GM23338 (cell line): ENCODE measurements at regions not wholly inside any gene's neighbourhood (a gene's known extent, or its start where the extent isn't known, plus 50 kb on each side); places are given as distances from the start of the nearest gene placed in this dataset.

Source experiments
- ATAC-seq: fragments of 200-7000 bp; cut with Tn5 transposase; 3 replicates; pipeline ENCODE4 v1.9.1; 2020
- DNase-seq: peaks from one replicate; pipeline ENCODE4 v3.0.0-alpha.2; 2015; ENCODE audit warnings: low spot score
- H2AFZ ChIP-seq: fragments of 200-600 bp; sonication (generic); 2 replicates; pipeline ENCODE4 v1.8.0; 2016; ENCODE audit warnings: antibody characterized with exemption, mild to moderate bottlenecking, moderate library complexity
- H3F3A ChIP-seq: fragments of 200-600 bp; sonication (generic); replicated peaks from 2 replicates; pipeline ENCODE4 v1.8.0; 2017; ENCODE audit warnings: antibody characterized with exemption, mixed run types, low read depth
- H3K27ac ChIP-seq: fragments of 200-600 bp; sonication (generic); 2 replicates; pipeline ENCODE4 v1.6.1; 2016; ENCODE audit warnings: low read depth
- H3K27me3 ChIP-seq: fragments of 200-600 bp; sonication (generic); 2 replicates; pipeline ENCODE4 v1.8.0; 2016; ENCODE audit warnings: mild to moderate bottlenecking, mixed run types, moderate library complexity; ENCODE audit not compliant: insufficient read depth
- H3K36me3 ChIP-seq: fragments of 200-600 bp; sonication (generic); 2 replicates; pipeline ENCODE4 v1.8.0; 2016; ENCODE audit warnings: mild to moderate bottlenecking; ENCODE audit not compliant: insufficient read depth
- H3K4me1 ChIP-seq: fragments of 200-600 bp; sonication (generic); 2 replicates; pipeline ENCODE4 v1.8.0; 2016; ENCODE audit warnings: mild to moderate bottlenecking, moderate library complexity; ENCODE audit not compliant: insufficient read depth
- H3K4me2 ChIP-seq: fragments of 200-600 bp; sonication (generic); 2 replicates; pipeline ENCODE4 v1.7.1; 2017; ENCODE audit warnings: mixed run types
- H3K4me3 ChIP-seq: fragments of 200-600 bp; sonication (generic); 2 replicates; pipeline ENCODE4 v1.6.1; 2016; ENCODE audit warnings: mixed run types
- H3K79me2 ChIP-seq: fragments of 200-600 bp; sonication (generic); replicated peaks from 2 replicates; pipeline ENCODE4 v1.8.0; 2017; ENCODE audit warnings: mild to moderate bottlenecking; ENCODE audit not compliant: insufficient read depth
- H3K9me2 ChIP-seq: fragments of 200-600 bp; sonication (generic); 2 replicates; pipeline ENCODE4 v1.8.0; 2017; ENCODE audit not compliant: insufficient read depth
- H4K20me1 ChIP-seq: fragments of 200-600 bp; sonication (generic); replicated peaks from 2 replicates; pipeline ENCODE4 v1.8.0; 2017; ENCODE audit warnings: mild to moderate bottlenecking; ENCODE audit not compliant: insufficient read depth
- H3K27ac Mint-ChIP-seq: 2 replicates; pipeline ENCODE4 v1.8.0; 2020; ENCODE audit warnings: inconsistent platforms, mild to moderate bottlenecking, moderate library complexity, mixed read lengths
- H3K27me3 Mint-ChIP-seq: 3 replicates; pipeline ENCODE4 v1.8.0; 2022; ENCODE audit warnings: low read depth, mild to moderate bottlenecking, moderate library complexity, mixed read lengths, inconsistent platforms; ENCODE audit not compliant: insufficient read depth, poor library complexity
- H3K36me3 Mint-ChIP-seq: 3 replicates; pipeline ENCODE4 v1.8.0; 2021; ENCODE audit warnings: low read depth, mild to moderate bottlenecking, inconsistent platforms, moderate library complexity, mixed read lengths
- H3K4me1 Mint-ChIP-seq: 3 replicates; pipeline ENCODE4 v1.8.0; 2020; ENCODE audit warnings: mild to moderate bottlenecking, inconsistent platforms, mixed read lengths
- H3K4me3 Mint-ChIP-seq: 3 replicates; pipeline ENCODE4 v1.8.0; 2021; ENCODE audit warnings: moderate library complexity, mild to moderate bottlenecking, inconsistent platforms, mixed read lengths
- H3K9me3 Mint-ChIP-seq: 3 replicates; pipeline ENCODE4 v1.8.0; 2020; ENCODE audit warnings: moderate library complexity, mild to moderate bottlenecking, inconsistent platforms, mixed read lengths
- CREB1 ChIP-seq: fragments of 250-450 bp; sonication (Bioruptor Pico); IDR thresholded peaks from 2 replicates; pipeline ENCODE4 v1.5.0; 2020; ENCODE audit warnings: low read depth, mild to moderate bottlenecking, moderate library complexity
- ETS1 ChIP-seq: IDR thresholded peaks from 2 replicates; pipeline ENCODE4 v1.6.1; 2016; ENCODE audit warnings: antibody characterized with exemption
- EZH2 ChIP-seq: fragments of 200-600 bp; sonication (generic); IDR thresholded peaks from one replicate; pipeline ENCODE4 v1.8.0; 2017; ENCODE audit warnings: antibody characterized with exemption, mild to moderate bottlenecking, low read depth; ENCODE audit not compliant: unreplicated experiment
- JUNB ChIP-seq: IDR thresholded peaks from one replicate; pipeline ENCODE4 v1.6.1; 2016; ENCODE audit warnings: antibody characterized with exemption; ENCODE audit not compliant: unreplicated experiment
- NANOG ChIP-seq: IDR thresholded peaks from 2 replicates; pipeline ENCODE4 v1.6.1; 2016; ENCODE audit warnings: antibody characterized with exemption, borderline replicate concordance
- POLR2AphosphoS5 ChIP-seq: IDR thresholded peaks from 2 replicates; pipeline ENCODE4 v1.6.1; 2016; ENCODE audit warnings: antibody characterized with exemption, low read depth
- REST ChIP-seq: IDR thresholded peaks from one replicate; pipeline ENCODE4 v1.6.1; 2018; ENCODE audit warnings: antibody characterized with exemption; ENCODE audit not compliant: unreplicated experiment
- STAT1 ChIP-seq: IDR thresholded peaks from one replicate; pipeline ENCODE4 v1.6.1; 2016; ENCODE audit warnings: antibody characterized with exemption; ENCODE audit not compliant: unreplicated experiment
- ZNF114 ChIP-seq: fragments of 250-450 bp; sonication (Bioruptor Pico); IDR thresholded peaks from 2 replicates; pipeline ENCODE4 v1.5.0; 2020; ENCODE audit warnings: mild to moderate bottlenecking, moderate library complexity
- ZNF331 ChIP-seq: fragments of 250-450 bp; sonication (Bioruptor Pico); IDR thresholded peaks from 2 replicates; pipeline ENCODE4 v1.5.0; 2020; ENCODE audit warnings: low read depth, mild to moderate bottlenecking, moderate library complexity
- TF ChIP-seq, protein P1 (sequence below), 2 experiments: fragments of 200-600 bp in 1 of 2; sonication (generic) in 1 of 2; conservative IDR thresholded peaks; 2 replicates each; pipeline versions ENCODE4 v1.5.1 to v1.6.1; 2016 to 2017; ENCODE audit warnings: antibody characterized with exemption in 2 of 2, low read depth in 2 of 2, mild to moderate bottlenecking in 2 of 2, moderate library complexity in 1 of 2

- Mint-ChIP-seq H3K27ac (no peak overlapping the region), H3K36me3 (no peaks in the 10 kb centered on the region; the same call in 2 of the 3 replicates), H3K4me3 (peak overlapping the region; percentile 62; the same call in 2 of the 3 replicates), H3K9me3 (no peaks in the 10 kb centered on the region), H3K4me1 (peaks cover 28% of the 10 kb centered on the region), H3K27me3 (peaks cover 42% of the 10 kb centered on the region)
- Histone ChIP-seq H3K79me2 (no peaks in the 10 kb centered on the region), H3K9me2 (no peaks in the 10 kb centered on the region), H3K27me3 (peaks cover 43% of the 10 kb centered on the region), H3F3A (peaks cover 6% of the 10 kb centered on the region; the same call in 1 of the 2 replicates), H3K36me3 (no peaks in the 10 kb centered on the region), H3K4me3 (peak overlapping the region; percentile 51; the same call in 1 of the 2 replicates), H4K20me1 (peaks cover 9% of the 10 kb centered on the region; the same call in 1 of the 2 replicates), H3K4me2 (peak overlapping the region; percentile 77), H2AFZ (no peak overlapping the region), H3K27ac (no peak overlapping the region), H3K4me1 (peaks cover 31% of the 10 kb centered on the region)
- TF ChIP-seq STAT1 (no peak), ZNF114 (CRISPR knock-in tag) (no peak), ZNF331 (CRISPR knock-in tag) (no peak), CREB1 (no peak), JUNB (no peak), ETS1 (no peak), EZH2 (no peak), NANOG (no peak), POLR2AphosphoS5 (no peak), REST (no peak)
- TF ChIP-seq, protein P1, sequence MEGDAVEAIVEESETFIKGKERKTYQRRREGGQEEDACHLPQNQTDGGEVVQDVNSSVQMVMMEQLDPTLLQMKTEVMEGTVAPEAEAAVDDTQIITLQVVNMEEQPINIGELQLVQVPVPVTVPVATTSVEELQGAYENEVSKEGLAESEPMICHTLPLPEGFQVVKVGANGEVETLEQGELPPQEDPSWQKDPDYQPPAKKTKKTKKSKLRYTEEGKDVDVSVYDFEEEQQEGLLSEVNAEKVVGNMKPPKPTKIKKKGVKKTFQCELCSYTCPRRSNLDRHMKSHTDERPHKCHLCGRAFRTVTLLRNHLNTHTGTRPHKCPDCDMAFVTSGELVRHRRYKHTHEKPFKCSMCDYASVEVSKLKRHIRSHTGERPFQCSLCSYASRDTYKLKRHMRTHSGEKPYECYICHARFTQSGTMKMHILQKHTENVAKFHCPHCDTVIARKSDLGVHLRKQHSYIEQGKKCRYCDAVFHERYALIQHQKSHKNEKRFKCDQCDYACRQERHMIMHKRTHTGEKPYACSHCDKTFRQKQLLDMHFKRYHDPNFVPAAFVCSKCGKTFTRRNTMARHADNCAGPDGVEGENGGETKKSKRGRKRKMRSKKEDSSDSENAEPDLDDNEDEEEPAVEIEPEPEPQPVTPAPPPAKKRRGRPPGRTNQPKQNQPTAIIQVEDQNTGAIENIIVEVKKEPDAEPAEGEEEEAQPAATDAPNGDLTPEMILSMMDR (conservative IDR thresholded peaks at IDR 0.05; ENCODE audit: low read depth in 2 of 2): no peak
- peak; percentile 49 for DNase-seq
- ATAC-seq: peak; percentile 3
Observed at GRCh38 chr16:85462714-85463611, 150.2 kb upstream of the GSE1 start.
